ENCODE measurements at regions not wholly inside any gene's neighbourhood (a gene's known extent, or its start where the extent isn't known, plus 50 kb on each side); places are given as distances from the start of the nearest gene placed in this dataset.

GRCh38 chr5:13179407-13180087, 764.9 kb downstream of the DNAH5 start:
- no peak overlapping the region for H3K27ac ChIP-seq
- no peak overlapping the region for H3K4me3 ChIP-seq
- H3K9me3 ChIP-seq = no peaks in the 10 kb centered on the region
- no peak for DNase-seq (ENCODE audit: low spot score)
- H3K36me3 ChIP-seq = no peaks in the 10 kb centered on the region
- H3K4me1 ChIP-seq = no peaks in the 10 kb centered on the region
- TF ChIP-seq, protein P1, sequence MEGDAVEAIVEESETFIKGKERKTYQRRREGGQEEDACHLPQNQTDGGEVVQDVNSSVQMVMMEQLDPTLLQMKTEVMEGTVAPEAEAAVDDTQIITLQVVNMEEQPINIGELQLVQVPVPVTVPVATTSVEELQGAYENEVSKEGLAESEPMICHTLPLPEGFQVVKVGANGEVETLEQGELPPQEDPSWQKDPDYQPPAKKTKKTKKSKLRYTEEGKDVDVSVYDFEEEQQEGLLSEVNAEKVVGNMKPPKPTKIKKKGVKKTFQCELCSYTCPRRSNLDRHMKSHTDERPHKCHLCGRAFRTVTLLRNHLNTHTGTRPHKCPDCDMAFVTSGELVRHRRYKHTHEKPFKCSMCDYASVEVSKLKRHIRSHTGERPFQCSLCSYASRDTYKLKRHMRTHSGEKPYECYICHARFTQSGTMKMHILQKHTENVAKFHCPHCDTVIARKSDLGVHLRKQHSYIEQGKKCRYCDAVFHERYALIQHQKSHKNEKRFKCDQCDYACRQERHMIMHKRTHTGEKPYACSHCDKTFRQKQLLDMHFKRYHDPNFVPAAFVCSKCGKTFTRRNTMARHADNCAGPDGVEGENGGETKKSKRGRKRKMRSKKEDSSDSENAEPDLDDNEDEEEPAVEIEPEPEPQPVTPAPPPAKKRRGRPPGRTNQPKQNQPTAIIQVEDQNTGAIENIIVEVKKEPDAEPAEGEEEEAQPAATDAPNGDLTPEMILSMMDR (IDR thresholded peaks at IDR 0.05) = no peak
- H3K27me3 ChIP-seq = no peaks in the 10 kb centered on the region

DNA sequence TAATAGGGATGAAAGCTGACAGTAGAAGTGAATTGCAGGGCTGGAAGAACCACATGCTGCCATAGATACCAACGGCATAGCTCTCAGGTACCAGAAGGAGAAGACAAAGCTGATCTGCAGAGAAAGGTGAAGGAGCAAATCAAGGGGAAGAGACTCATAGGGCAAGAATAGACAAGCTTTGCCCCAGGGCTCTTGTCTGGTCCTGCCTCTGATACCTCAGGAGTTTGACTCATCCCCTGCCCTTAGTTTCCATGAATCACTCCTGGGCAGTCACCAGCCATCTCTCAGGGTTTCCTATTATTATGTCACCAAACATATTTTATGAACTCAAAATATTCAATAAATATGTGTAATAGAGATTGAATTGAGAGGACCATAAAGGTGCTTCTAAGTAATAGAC, 800.9 kb downstream of the DNAH5 start:
- TF ChIP-seq, protein P1 (IDR thresholded peaks at IDR 0.05) = no peak
- Histone ChIP-seq H3K4me1 (no peaks in the 10 kb centered on the region), H3K4me3 (no peak overlapping the region), H3K36me3 (no peaks in the 10 kb centered on the region), H3K27me3 (no peaks in the 10 kb centered on the region), H3K27ac (no peak overlapping the region), H3K9me3 (no peaks in the 10 kb centered on the region)
- no peak for DNase-seq (ENCODE audit: low spot score)

- no peak overlapping the region for H3K4me3 ChIP-seq
- no peak for DNase-seq (ENCODE audit: low spot score)
- TF ChIP-seq, protein P1 (IDR thresholded peaks at IDR 0.05) = no peak
- no peaks in the 10 kb centered on the region for H3K27me3 ChIP-seq
- no peak overlapping the region for H3K27ac ChIP-seq
- H3K9me3 ChIP-seq = no peaks in the 10 kb centered on the region
- no peaks in the 10 kb centered on the region for H3K4me1 ChIP-seq
- H3K36me3 ChIP-seq = no peaks in the 10 kb centered on the region
Observed at GRCh38 chr5:13143214-13143613, 801.3 kb downstream of the DNAH5 start.

DNA sequence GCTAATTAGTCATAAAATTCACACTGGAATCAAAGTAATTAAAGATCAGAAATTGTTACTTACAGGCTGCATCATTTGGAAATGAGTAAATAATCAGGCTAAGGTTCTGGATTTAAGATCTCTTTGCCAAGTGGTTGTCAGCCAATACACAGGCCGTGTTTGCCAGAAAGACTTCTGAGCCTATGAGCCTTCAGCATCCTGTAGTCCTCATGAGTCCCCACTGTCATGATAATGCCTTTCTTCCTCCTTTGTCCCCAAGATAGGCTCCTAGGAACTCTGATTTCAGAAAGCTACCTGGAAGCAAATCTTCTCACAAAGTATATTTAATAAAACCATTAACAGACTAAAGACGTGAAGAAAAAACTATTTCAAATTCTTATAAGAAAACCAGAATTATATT, 810.5 kb downstream of the DNAH5 start:
- no peak overlapping the region for H3K4me3 ChIP-seq
- H3K27me3 ChIP-seq = no peaks in the 10 kb centered on the region
- no peak overlapping the region for H3K27ac ChIP-seq
- no peaks in the 10 kb centered on the region for H3K9me3 ChIP-seq
- no peaks in the 10 kb centered on the region for H3K36me3 ChIP-seq
- no peaks in the 10 kb centered on the region for H3K4me1 ChIP-seq
- TF ChIP-seq, protein P1 (IDR thresholded peaks at IDR 0.05) = no peak
- no peak for DNase-seq (ENCODE audit: low spot score)

DNA sequence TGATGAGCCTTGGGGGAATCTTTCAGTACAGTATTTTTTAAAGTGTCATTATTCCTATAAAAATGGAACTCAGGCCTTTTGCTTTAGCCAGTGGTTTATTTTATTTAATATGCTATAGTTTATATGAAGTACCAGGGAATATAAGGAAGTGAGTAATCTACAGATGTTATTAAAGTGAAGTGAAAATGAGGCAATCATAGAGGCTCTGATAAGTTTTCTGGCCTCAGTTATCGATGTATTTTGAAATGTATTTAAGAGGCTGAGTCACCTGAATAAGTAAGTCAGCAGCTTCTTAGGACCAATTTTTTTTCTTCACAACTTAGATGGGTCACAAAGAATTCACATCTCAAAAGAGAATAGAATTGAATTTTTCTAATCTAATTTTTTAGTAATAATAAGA, 829.0 kb downstream of the DNAH5 start:
- H3K36me3 ChIP-seq = no peaks in the 10 kb centered on the region
- H3K9me3 ChIP-seq = no peaks in the 10 kb centered on the region
- no peaks in the 10 kb centered on the region for H3K27me3 ChIP-seq
- no peak overlapping the region for H3K27ac ChIP-seq
- TF ChIP-seq, protein P1 (IDR thresholded peaks at IDR 0.05) = no peak
- no peak overlapping the region for H3K4me3 ChIP-seq
- DNase-seq (ENCODE audit: low spot score) = no peak
- no peaks in the 10 kb centered on the region for H3K4me1 ChIP-seq

DNA sequence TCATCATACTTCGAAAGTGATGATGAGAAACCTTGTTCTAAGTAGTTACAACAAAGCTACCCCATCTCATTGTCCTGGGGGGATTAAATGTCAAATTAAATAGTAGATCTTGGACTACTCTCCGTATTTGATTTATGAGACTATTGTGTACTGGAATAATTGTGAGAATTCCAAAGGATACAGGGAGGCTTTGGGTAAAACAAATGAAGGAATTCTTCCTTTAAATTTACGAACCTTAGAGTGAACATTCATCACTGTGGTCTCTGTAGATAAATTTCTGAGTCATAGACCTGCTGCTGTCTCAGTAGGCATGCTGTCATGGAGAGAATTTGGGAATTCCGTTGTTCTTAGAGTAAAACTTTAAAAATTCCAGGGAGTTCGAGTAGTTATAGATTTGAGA, 836.2 kb downstream of the DNAH5 start:
- TF ChIP-seq, protein P1 (IDR thresholded peaks at IDR 0.05) = no peak
- DNase-seq (ENCODE audit: low spot score) = no peak
- no peak overlapping the region for H3K4me3 ChIP-seq
- no peaks in the 10 kb centered on the region for H3K27me3 ChIP-seq
- H3K36me3 ChIP-seq = no peaks in the 10 kb centered on the region
- no peaks in the 10 kb centered on the region for H3K9me3 ChIP-seq
- no peak overlapping the region for H3K27ac ChIP-seq
- H3K4me1 ChIP-seq = no peaks in the 10 kb centered on the region
